Skeletal muscle tissue (tissue), 3 donors: ENCODE measurements at regions not wholly inside any gene's neighbourhood (a gene's known extent, or its start where the extent isn't known, plus 50 kb on each side); places are given as distances from the start of the nearest gene placed in this dataset.

Experiments
- H3K27ac ChIP-seq: one replicate; pipeline ENCODE4 v1.7.0; 2013; ENCODE audit warnings: mild to moderate bottlenecking, low read depth, low read length, inconsistent platforms
- H3K27me3 ChIP-seq, 3 donors: one replicate each; pipeline ENCODE4 v1.7.0; 2013; ENCODE audit warnings: low read length in 3 of 3; ENCODE audit not compliant: control insufficient read depth in 3 of 3, insufficient read depth in 3 of 3
- H3K36me3 ChIP-seq, 3 donors: one replicate each; pipeline ENCODE4 v1.7.0; 2013; ENCODE audit warnings: low read length in 3 of 3; ENCODE audit not compliant: control insufficient read depth in 3 of 3, insufficient read depth in 3 of 3
- H3K4me1 ChIP-seq, 3 donors: one replicate each; pipeline ENCODE4 v1.7.0; 2013; ENCODE audit warnings: low read length in 3 of 3, mild to moderate bottlenecking in 3 of 3; ENCODE audit not compliant: control insufficient read depth in 3 of 3, insufficient read depth in 3 of 3
- H3K4me3 ChIP-seq, 3 donors: one replicate each; pipeline ENCODE4 v1.7.0; 2013; ENCODE audit warnings: low read length in 3 of 3
- H3K9ac ChIP-seq, 3 donors: one replicate each; pipeline ENCODE4 v1.7.0; 2013; ENCODE audit warnings: low read length in 3 of 3, mild to moderate bottlenecking in 3 of 3, moderate library complexity in 2 of 3, low read depth in 1 of 3
- H3K9me3 ChIP-seq, 3 donors: one replicate each; pipeline ENCODE4 v1.7.0; 2013; ENCODE audit warnings: low read length in 3 of 3; ENCODE audit not compliant: control insufficient read depth in 3 of 3
- donor health status: Osteomylitis.

- H3K36me3 ChIP-seq = no peaks in the 10 kb centered on the region
- no peaks in the 10 kb centered on the region for H3K27me3 ChIP-seq
- no peak overlapping the region for H3K27ac ChIP-seq
- no peaks in the 10 kb centered on the region for H3K9me3 ChIP-seq
- peaks cover 7 to 9% (median 9%) of the 10 kb centered on the region in 3 donors for H3K4me1 ChIP-seq
- no peak overlapping the region for H3K4me3 ChIP-seq
- no peak overlapping the region for H3K9ac ChIP-seq
Observed at GRCh38 chr6:16982807-16983206, 119.0 kb upstream of the STMND1 start.

- Histone ChIP-seq H3K27me3 (no peaks in the 10 kb centered on the region), H3K4me3 (no peak overlapping the region), H3K9ac (no peak overlapping the region), H3K9me3 (no peaks in the 10 kb centered on the region), H3K27ac (no peak overlapping the region), H3K36me3 (no peaks in the 10 kb centered on the region), H3K4me1 (peaks cover 0 to 3% (median 0%) of the 10 kb centered on the region in 3 donors)
Observed at GRCh38 chr6:16979677-16980370, 122.0 kb upstream of the STMND1 start.

- Histone ChIP-seq H3K4me3 (no peak overlapping the region), H3K36me3 (no peaks in the 10 kb centered on the region), H3K4me1 (peaks cover 0 to 3% (median 0%) of the 10 kb centered on the region in 3 donors), H3K9me3 (no peaks in the 10 kb centered on the region), H3K27ac (no peak overlapping the region), H3K27me3 (no peaks in the 10 kb centered on the region), H3K9ac (no peak overlapping the region)
Observed at GRCh38 chr6:16978686-16979085, 123.2 kb upstream of the STMND1 start.

GRCh38 chr6:16976385-16977183 lies 125.3 kb upstream of the STMND1 start:
- Histone ChIP-seq H3K27me3 (no peaks in the 10 kb centered on the region), H3K4me1 (no peaks in the 10 kb centered on the region), H3K4me3 (no peak overlapping the region), H3K9ac (no peak overlapping the region), H3K36me3 (no peaks in the 10 kb centered on the region), H3K9me3 (no peaks in the 10 kb centered on the region), H3K27ac (no peak overlapping the region)

GRCh38 chr6:16974704-16975359 lies 127.0 kb upstream of the STMND1 start:
- Histone ChIP-seq H3K27me3 (no peaks in the 10 kb centered on the region), H3K4me1 (no peaks in the 10 kb centered on the region), H3K4me3 (no peak overlapping the region), H3K36me3 (no peaks in the 10 kb centered on the region), H3K9ac (no peak overlapping the region), H3K9me3 (no peaks in the 10 kb centered on the region), H3K27ac (no peak overlapping the region)

- Histone ChIP-seq H3K27ac (no peak overlapping the region), H3K9me3 (no peaks in the 10 kb centered on the region), H3K4me3 (no peak overlapping the region), H3K4me1 (no peaks in the 10 kb centered on the region), H3K9ac (no peak overlapping the region), H3K27me3 (no peaks in the 10 kb centered on the region), H3K36me3 (no peaks in the 10 kb centered on the region)
Observed at GRCh38 chr6:16974387-16974673, 127.5 kb upstream of the STMND1 start.

GRCh38 chr6:16973545-16974386 lies 128.1 kb upstream of the STMND1 start:
- Histone ChIP-seq H3K4me3 (no peak overlapping the region), H3K4me1 (no peaks in the 10 kb centered on the region), H3K36me3 (no peaks in the 10 kb centered on the region), H3K9ac (no peak overlapping the region), H3K27ac (no peak overlapping the region), H3K27me3 (no peaks in the 10 kb centered on the region), H3K9me3 (no peaks in the 10 kb centered on the region)

- Histone ChIP-seq H3K9me3 (no peaks in the 10 kb centered on the region), H3K27ac (no peak overlapping the region), H3K36me3 (no peaks in the 10 kb centered on the region), H3K9ac (no peak overlapping the region), H3K4me1 (no peaks in the 10 kb centered on the region), H3K4me3 (no peak overlapping the region), H3K27me3 (no peaks in the 10 kb centered on the region)
Observed at GRCh38 chr6:16973051-16973450, 128.8 kb upstream of the STMND1 start.

GRCh38 chr6:16972535-16972934 lies 129.3 kb upstream of the STMND1 start:
- Histone ChIP-seq H3K4me1 (no peaks in the 10 kb centered on the region), H3K9me3 (no peaks in the 10 kb centered on the region), H3K27ac (no peak overlapping the region), H3K4me3 (no peak overlapping the region), H3K36me3 (no peaks in the 10 kb centered on the region), H3K9ac (no peak overlapping the region), H3K27me3 (no peaks in the 10 kb centered on the region)
